HEK293T (cell line): ENCODE measurements at regions not wholly inside any gene's neighbourhood (a gene's known extent, or its start where the extent isn't known, plus 50 kb on each side); places are given as distances from the start of the nearest gene placed in this dataset.

Experiments
- CTCF ChIA-PET: fragments of 350-600 bp; formaldehyde crosslinking; extraction: SDS; loops from one replicate; lab custom pipeline; 2021; ENCODE audit warnings: antibody characterized with exemption, inconsistent platforms; lab: Yijun Ruan, JAX
- POLR2A ChIA-PET: fragments of 350-600 bp; formaldehyde crosslinking; extraction: SDS; loops from one replicate; lab custom pipeline; 2020; ENCODE audit warnings: antibody characterized with exemption, inconsistent platforms; lab: Yijun Ruan, JAX
- DNase-seq: peaks from one replicate; pipeline ENCODE4 v3.0.0; 2012; ENCODE audit warnings: mixed read lengths; ENCODE audit errors: extremely low spot score
- ARNT ChIP-seq: fragments of 450-650 bp; IDR thresholded peaks from 2 replicates; pipeline ENCODE4 v1.6.1; 2017; ENCODE audit warnings: mild to moderate bottlenecking
- BHLHE40 ChIP-seq: fragments of 450-650 bp; IDR thresholded peaks from 2 replicates; pipeline ENCODE4 v1.6.1; 2016; ENCODE audit warnings: mild to moderate bottlenecking, moderate library complexity, borderline replicate concordance
- CTBP1 ChIP-seq: fragments of 450-650 bp; IDR thresholded peaks from 2 replicates; pipeline ENCODE4 v1.6.1; 2016; ENCODE audit warnings: borderline replicate concordance
- ELF4 ChIP-seq: fragments of 450-650 bp; IDR thresholded peaks from 2 replicates; pipeline ENCODE4 v1.6.1; 2017; ENCODE audit warnings: antibody characterized with exemption
- FOXA1 ChIP-seq: fragments of 450-650 bp; IDR thresholded peaks from 2 replicates; pipeline ENCODE4 v1.6.1; 2016; ENCODE audit warnings: mild to moderate bottlenecking
- FOXK2 ChIP-seq: fragments of 450-650 bp; IDR thresholded peaks from 2 replicates; pipeline ENCODE4 v1.6.1; 2016; ENCODE audit warnings: mild to moderate bottlenecking
- FOXM1 ChIP-seq: fragments of 450-650 bp; IDR thresholded peaks from 2 replicates; pipeline ENCODE4 v1.6.1; 2017; ENCODE audit warnings: mild to moderate bottlenecking, borderline replicate concordance
- HDGF ChIP-seq: fragments of 450-650 bp; IDR thresholded peaks from 2 replicates; pipeline ENCODE4 v1.6.1; 2017; ENCODE audit warnings: antibody characterized with exemption, borderline replicate concordance
- L3MBTL2 ChIP-seq: fragments of 450-650 bp; conservative IDR thresholded peaks from 2 replicates; pipeline ENCODE4 v1.6.1; 2016; ENCODE audit warnings: mild to moderate bottlenecking
- LEF1 ChIP-seq: fragments of 450-650 bp; IDR thresholded peaks from 2 replicates; pipeline ENCODE4 v1.6.1; 2017; ENCODE audit warnings: mild to moderate bottlenecking, borderline replicate concordance
- NFRKB ChIP-seq: fragments of 450-650 bp; IDR thresholded peaks from 2 replicates; pipeline ENCODE4 v1.6.1; 2016; ENCODE audit warnings: mild to moderate bottlenecking, moderate library complexity
- PKNOX1 ChIP-seq: fragments of 450-650 bp; IDR thresholded peaks from 2 replicates; pipeline ENCODE4 v1.6.1; 2016
- SP1 ChIP-seq: fragments of 450-650 bp; IDR thresholded peaks from 2 replicates; pipeline ENCODE4 v1.6.1; 2017
- SUZ12 ChIP-seq: fragments of 450-650 bp; IDR thresholded peaks from 2 replicates; pipeline ENCODE4 v1.6.1; 2016; ENCODE audit warnings: mild to moderate bottlenecking
- TARDBP ChIP-seq: fragments of 450-650 bp; IDR thresholded peaks from 2 replicates; pipeline ENCODE4 v1.6.1; 2016
- ZNF384 ChIP-seq: fragments of 450-650 bp; IDR thresholded peaks from 2 replicates; pipeline ENCODE4 v1.6.1; 2016

GRCh38 chr5:31049936-31050704 is 143.4 kb upstream of the CDH6 start:
- POLR2A ChIA-PET: no interaction called here
- TF ChIP-seq LEF1: no peak
- TF ChIP-seq CTBP1: no peak
- no peak for TF ChIP-seq BHLHE40
- no peak for TF ChIP-seq ZNF384
- no peak for TF ChIP-seq HDGF
- TF ChIP-seq ARNT: no peak
- TF ChIP-seq FOXM1: no peak
- no peak for TF ChIP-seq TARDBP
- no peak for TF ChIP-seq PKNOX1
- no peak for TF ChIP-seq L3MBTL2
- no peak for TF ChIP-seq FOXA1
- no peak for TF ChIP-seq NFRKB
- no peak for TF ChIP-seq SUZ12
- TF ChIP-seq ELF4: no peak
- no peak for TF ChIP-seq SP1
- TF ChIP-seq FOXK2: no peak
- no peak for DNase-seq
- CTCF ChIA-PET: interaction anchor here (1.1 kb wide), 1 partner anchor 220 kb away, joined by 4 read pairs; no protein-coding TSS in a partner anchor

- no peak for TF ChIP-seq FOXA1
- no peak for TF ChIP-seq TARDBP
- no peak for TF ChIP-seq NFRKB
- CTCF ChIA-PET: interaction anchor here (1.1 kb wide), 1 partner anchor 220 kb away, joined by 4 read pairs; no protein-coding TSS in a partner anchor
- no peak for DNase-seq
Observed at GRCh38 chr5:31049461-31049860, 144.0 kb upstream of the CDH6 start.

GRCh38 chr5:31048282-31049270 is 144.9 kb upstream of the CDH6 start:
- ChIA-PET CTCF (interaction anchor here (1.1 kb wide), 1 partner anchor 221 kb away, joined by 4 read pairs; no protein-coding TSS in a partner anchor), POLR2A (no interaction called here)
- no peak for DNase-seq
- TF ChIP-seq FOXK2 (no peak), CTBP1 (no peak), NFRKB (no peak), HDGF (no peak), FOXM1 (no peak), SUZ12 (no peak), ELF4 (no peak), BHLHE40 (no peak), L3MBTL2 (no peak), ZNF384 (no peak), TARDBP (no peak), LEF1 (no peak), ARNT (no peak)

More at GRCh38 chr5:31049461-31049860, 144.0 kb upstream of the CDH6 start:
- POLR2A ChIA-PET: no interaction called here

GRCh38 chr5:31047621-31048020 is 145.9 kb upstream of the CDH6 start:
- no peak for DNase-seq

GRCh38 chr5:31047007-31047406 is 146.5 kb upstream of the CDH6 start:
- no peak for TF ChIP-seq ARNT
- no peak for TF ChIP-seq LEF1
- no peak for TF ChIP-seq ELF4
- no peak for DNase-seq
- ChIA-PET POLR2A (no interaction called here), CTCF (no interaction called here)

More at GRCh38 chr5:31047621-31048020, 145.9 kb upstream of the CDH6 start:
- TF ChIP-seq FOXK2 (no peak), HDGF (no peak), ARNT (no peak), PKNOX1 (no peak), FOXM1 (no peak)
- POLR2A ChIA-PET: no interaction called here
- CTCF ChIA-PET: no interaction called here

GRCh38 chr5:31036411-31036810 is 157.1 kb upstream of the CDH6 start:
- ChIA-PET POLR2A (no interaction called here), CTCF (no interaction called here)
- DNase-seq: no peak
- TF ChIP-seq FOXM1: no peak
- no peak for TF ChIP-seq SP1
- TF ChIP-seq TARDBP: no peak
- TF ChIP-seq NFRKB: no peak
- no peak for TF ChIP-seq L3MBTL2
- TF ChIP-seq LEF1: no peak

GRCh38 chr5:31033295-31033694 is 160.2 kb upstream of the CDH6 start:
- DNase-seq: no peak
- TF ChIP-seq ELF4 (no peak), HDGF (no peak), PKNOX1 (no peak), L3MBTL2 (no peak), FOXA1 (no peak), TARDBP (no peak), NFRKB (no peak), FOXK2 (no peak)
- CTCF ChIA-PET: no interaction called here
- POLR2A ChIA-PET: no interaction called here
